Stomach (tissue), 4 donors: ENCODE measurements at regions not wholly inside any gene's neighbourhood (a gene's known extent, or its start where the extent isn't known, plus 50 kb on each side); places are given as distances from the start of the nearest gene placed in this dataset.

Experiments
- POLR2A ChIP-seq, 4 donors: fragments of 450-650 bp; IDR thresholded peaks; one replicate each; pipeline ENCODE4 v1.6.1; 2016; ENCODE audit warnings: antibody characterized with exemption in 4 of 4, control low read depth in 2 of 4, mild to moderate bottlenecking in 1 of 4, moderate library complexity in 1 of 4
- TF ChIP-seq, protein P1 (sequence below), 7 experiments: fragments of 450-650 bp in 4 of 7; fragments of 200-600 bp in 3 of 7; sonication (generic) in 3 of 7; IDR thresholded peaks; one replicate each; pipeline ENCODE4 v1.5.1; 2016 to 2019; ENCODE audit warnings: antibody characterized with exemption in 7 of 7, control low read depth in 2 of 7, mild to moderate bottlenecking in 1 of 7

GRCh38 chr6:26252077-26252472, 112.9 kb upstream of the BTN3A2 start:
- TF ChIP-seq, protein P1, sequence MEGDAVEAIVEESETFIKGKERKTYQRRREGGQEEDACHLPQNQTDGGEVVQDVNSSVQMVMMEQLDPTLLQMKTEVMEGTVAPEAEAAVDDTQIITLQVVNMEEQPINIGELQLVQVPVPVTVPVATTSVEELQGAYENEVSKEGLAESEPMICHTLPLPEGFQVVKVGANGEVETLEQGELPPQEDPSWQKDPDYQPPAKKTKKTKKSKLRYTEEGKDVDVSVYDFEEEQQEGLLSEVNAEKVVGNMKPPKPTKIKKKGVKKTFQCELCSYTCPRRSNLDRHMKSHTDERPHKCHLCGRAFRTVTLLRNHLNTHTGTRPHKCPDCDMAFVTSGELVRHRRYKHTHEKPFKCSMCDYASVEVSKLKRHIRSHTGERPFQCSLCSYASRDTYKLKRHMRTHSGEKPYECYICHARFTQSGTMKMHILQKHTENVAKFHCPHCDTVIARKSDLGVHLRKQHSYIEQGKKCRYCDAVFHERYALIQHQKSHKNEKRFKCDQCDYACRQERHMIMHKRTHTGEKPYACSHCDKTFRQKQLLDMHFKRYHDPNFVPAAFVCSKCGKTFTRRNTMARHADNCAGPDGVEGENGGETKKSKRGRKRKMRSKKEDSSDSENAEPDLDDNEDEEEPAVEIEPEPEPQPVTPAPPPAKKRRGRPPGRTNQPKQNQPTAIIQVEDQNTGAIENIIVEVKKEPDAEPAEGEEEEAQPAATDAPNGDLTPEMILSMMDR (IDR thresholded peaks at IDR 0.05), result no peak
- no peak for TF ChIP-seq POLR2A (IDR thresholded peaks at IDR 0.05)
